OCI-LY1 (cell line): ENCODE measurements at regions not wholly inside any gene's neighbourhood (a gene's known extent, or its start where the extent isn't known, plus 50 kb on each side); places are given as distances from the start of the nearest gene placed in this dataset.

Experiments
- CTCF ChIP-seq: fragments of 200-600 bp; sonication (generic), shearing (Covaris generic); IDR thresholded peaks from 2 replicates; pipeline ENCODE4 v1.5.1; 2017; ENCODE audit warnings: mild to moderate bottlenecking, antibody characterized with exemption, low read length, moderate library complexity, mixed read lengths
- EZH2 ChIP-seq: fragments of 200-600 bp; sonication (generic), shearing (Covaris generic); IDR thresholded peaks from 2 replicates; pipeline ENCODE4 v1.8.0; 2017; ENCODE audit warnings: borderline replicate concordance, mixed run types, mild to moderate bottlenecking, antibody characterized with exemption, low read length, moderate library complexity, mixed read lengths

GRCh38 chr13:108036411-108036932 lies 178.9 kb downstream of the LIG4 start:
- no peak for TF ChIP-seq EZH2
- no peak for TF ChIP-seq CTCF
